HG03039 (cell line): ENCODE measurements at regions not wholly inside any gene's neighbourhood (a gene's known extent, or its start where the extent isn't known, plus 50 kb on each side); places are given as distances from the start of the nearest gene placed in this dataset.

ENCODE experiments used
- ATAC-seq: cut with Tn5 transposase; IDR thresholded peaks from one replicate; pipeline ENCODE4 v1.9.1; 2021; ENCODE audit warnings: mild to moderate bottlenecking, moderate library complexity; ENCODE audit not compliant: unreplicated experiment

DNA sequence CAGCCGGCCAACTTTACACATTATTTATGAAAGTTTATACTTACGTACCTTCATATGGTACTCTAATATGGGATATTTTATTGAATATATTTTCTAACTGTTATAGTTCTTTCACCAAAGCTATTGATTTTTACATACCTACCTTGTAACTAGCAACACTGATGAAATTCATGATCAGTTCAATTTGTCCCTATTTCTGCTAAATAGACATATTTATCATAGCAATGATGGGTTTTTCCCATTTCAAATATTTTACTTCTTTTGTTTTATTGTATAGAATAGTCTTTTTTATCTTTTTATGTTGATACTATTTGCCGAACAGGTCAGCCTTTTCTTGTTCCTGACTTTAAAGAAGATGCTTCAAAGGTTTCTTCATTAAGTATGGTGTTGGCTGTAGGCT is 59.0 kb upstream of the CTNND2 start:
- no peak for ATAC-seq

- no peak for ATAC-seq
These were observed 57.9 kb upstream of the CTNND2 start for GRCh38 chr5:11962122-11962521.

DNA sequence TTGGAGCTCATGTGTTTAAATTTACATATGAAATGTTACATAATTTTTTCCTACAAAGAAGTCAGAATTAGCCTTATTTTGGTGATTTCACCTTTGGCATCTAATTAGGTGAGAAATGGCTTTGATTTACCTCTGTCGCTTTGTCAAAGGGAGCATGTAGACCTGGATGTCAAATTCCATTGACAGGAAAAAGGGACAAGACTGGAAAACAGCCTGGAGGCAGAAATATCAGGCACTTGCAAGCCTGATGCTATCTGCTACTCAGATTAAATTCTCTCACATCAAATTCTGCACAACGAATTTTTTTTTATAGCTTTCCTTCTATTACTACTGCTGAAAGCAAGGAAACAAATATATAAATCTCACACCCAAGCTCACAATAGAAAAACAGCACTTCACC is 54.1 kb upstream of the CTNND2 start:
- no peak for ATAC-seq

DNA sequence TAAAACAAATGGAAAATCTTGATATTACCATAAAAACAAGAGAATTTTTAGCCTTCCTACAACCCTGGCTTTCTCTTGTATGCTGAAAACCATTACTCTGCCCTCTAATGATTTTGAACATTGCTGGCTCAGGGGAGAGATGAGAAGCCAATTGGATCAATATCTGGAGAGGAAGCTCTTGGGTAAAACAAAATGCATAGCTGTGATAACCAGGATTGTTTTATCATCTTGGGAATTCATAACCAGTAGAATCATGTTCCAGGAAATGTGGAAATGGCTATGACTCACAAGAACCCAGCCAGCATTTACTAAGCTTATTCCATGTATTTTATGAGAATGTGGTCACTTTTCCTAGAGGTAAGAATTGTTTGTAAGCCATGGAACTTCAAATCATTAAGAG is 51.1 kb upstream of the CTNND2 start:
- ATAC-seq = no peak
